Common myeloid progenitor, CD34-positive (primary cell): ENCODE measurements at regions not wholly inside any gene's neighbourhood (a gene's known extent, or its start where the extent isn't known, plus 50 kb on each side); places are given as distances from the start of the nearest gene placed in this dataset.

Experiments used
- CTCF ChIA-PET: fragments of 350-600 bp; sonication (Branson Sonifier 250); formaldehyde crosslinking; loops from one replicate; lab custom pipeline; 2021; ENCODE audit warnings: antibody characterized with exemption; lab: Charles Lee
- POLR2A ChIA-PET: fragments of 350-600 bp; sonication (Branson Sonifier 250); formaldehyde crosslinking; loops from one replicate; lab custom pipeline; 2021; ENCODE audit warnings: antibody characterized with exemption; lab: Charles Lee
- DNase-seq, 3 donors: peaks; one replicate each; pipeline versions ENCODE4 v3.0.0 to v3.0.0-alpha.2; 2013
- H3K27ac ChIP-seq, 2 experiments: 1 replicate in 1 of 2; 2 replicates in 1 of 2; pipeline ENCODE4 v1.7.0; 2013; ENCODE audit warnings: inconsistent platforms in 2 of 2, low read length in 2 of 2, mild to moderate bottlenecking in 2 of 2, low read depth in 1 of 2, moderate library complexity in 1 of 2; ENCODE audit not compliant: severe bottlenecking in 2 of 2, insufficient read depth in 1 of 2, poor library complexity in 1 of 2
- H3K27me3 ChIP-seq, 5 experiments: replicated peaks in 2 of 5; 1 replicate in 3 of 5; 2 replicates in 2 of 5; pipeline versions ENCODE4 v1.6.1 to v1.7.0; 2013; ENCODE audit warnings: low read length in 4 of 5, mild to moderate bottlenecking in 2 of 5, moderate library complexity in 2 of 5, inconsistent platforms in 1 of 5; ENCODE audit not compliant: insufficient read depth in 5 of 5, control insufficient read depth in 4 of 5
- H3K36me3 ChIP-seq, 4 experiments: 1 replicate in 2 of 4; 2 replicates in 2 of 4; pipeline versions ENCODE4 v1.6.1 to v1.7.0; 2013; ENCODE audit warnings: low read length in 3 of 4, control low read depth in 1 of 4, mild to moderate bottlenecking in 1 of 4; ENCODE audit not compliant: control insufficient read depth in 4 of 4, insufficient read depth in 4 of 4
- H3K4me1 ChIP-seq, 4 experiments: 1 replicate in 3 of 4; 2 replicates in 1 of 4; pipeline versions ENCODE4 v1.6.1 to v1.7.1; 2013; ENCODE audit warnings: low read length in 3 of 4, mild to moderate bottlenecking in 3 of 4, control low read depth in 1 of 4, inconsistent platforms in 1 of 4, moderate library complexity in 1 of 4; ENCODE audit not compliant: control insufficient read depth in 4 of 4, insufficient read depth in 4 of 4; ENCODE audit errors: control extremely low read depth in 1 of 4
- H3K4me3 ChIP-seq, 7 experiments: 1 replicate in 4 of 7; 2 replicates in 3 of 7; pipeline versions ENCODE4 v1.5.1 to v1.7.0; 2013; ENCODE audit warnings: mild to moderate bottlenecking in 7 of 7, low read length in 6 of 7, moderate library complexity in 6 of 7, inconsistent platforms in 2 of 7, low read depth in 2 of 7, control low read depth in 1 of 7; ENCODE audit not compliant: insufficient read depth in 4 of 7, control insufficient read depth in 1 of 7; ENCODE audit errors: extremely low read depth in 1 of 7
- H3K9me3 ChIP-seq, 5 experiments: 1 replicate in 4 of 5; 2 replicates in 1 of 5; pipeline versions ENCODE4 v1.6.1 to v1.7.1; 2013; ENCODE audit warnings: low read length in 4 of 5, mild to moderate bottlenecking in 2 of 5, inconsistent platforms in 1 of 5, low read depth in 1 of 5, moderate library complexity in 1 of 5; ENCODE audit not compliant: control insufficient read depth in 4 of 5, insufficient read depth in 2 of 5; ENCODE audit errors: control extremely low read depth in 1 of 5
- WGBS: methylation state at CpG from one replicate; pipeline ENCODE4 v1.1.5; 2013; ENCODE audit not compliant: insufficient coverage; 5-methylcytosine and 5-hydroxymethylcytosine counted together

DNA sequence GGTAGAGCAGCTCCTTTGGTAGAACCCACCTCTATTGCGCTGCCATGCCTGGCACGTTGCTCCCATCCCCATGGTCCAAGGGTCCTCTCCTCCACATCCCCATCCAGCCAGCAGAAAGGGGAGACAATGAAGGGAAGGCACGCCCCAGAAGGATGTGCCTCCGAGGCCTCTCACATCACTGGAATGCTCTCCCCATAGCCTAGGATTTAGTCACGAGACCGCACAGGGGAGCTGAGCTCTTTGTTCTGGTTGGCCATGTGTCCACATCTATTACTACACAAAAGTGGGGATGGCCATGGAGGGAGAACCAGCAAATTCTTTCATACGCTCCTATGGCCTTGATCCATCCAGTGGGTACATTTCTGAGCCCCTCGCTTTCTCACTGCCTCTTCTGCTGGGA lies 60.5 kb upstream of the SALL4 start:
- no peak for DNase-seq
- ChIA-PET POLR2A (interaction anchor here (0.6 kb wide), 1 partner anchor 17 kb away, joined by 6 read pairs; no protein-coding TSS in a partner anchor), CTCF (no interaction called here)
- no peaks in the 10 kb centered on the region for H3K36me3 ChIP-seq
- no peak overlapping the region for H3K4me3 ChIP-seq
- H3K27me3 ChIP-seq = peaks cover 0 to 2% (median 0%) of the 10 kb centered on the region in 5 experiments
- no peak overlapping the region for H3K27ac ChIP-seq
- 97% methylated on average over 6 of the region's 8 CpGs for WGBS
- H3K9me3 ChIP-seq = no peaks in the 10 kb centered on the region
- no peaks in the 10 kb centered on the region for H3K4me1 ChIP-seq

DNA sequence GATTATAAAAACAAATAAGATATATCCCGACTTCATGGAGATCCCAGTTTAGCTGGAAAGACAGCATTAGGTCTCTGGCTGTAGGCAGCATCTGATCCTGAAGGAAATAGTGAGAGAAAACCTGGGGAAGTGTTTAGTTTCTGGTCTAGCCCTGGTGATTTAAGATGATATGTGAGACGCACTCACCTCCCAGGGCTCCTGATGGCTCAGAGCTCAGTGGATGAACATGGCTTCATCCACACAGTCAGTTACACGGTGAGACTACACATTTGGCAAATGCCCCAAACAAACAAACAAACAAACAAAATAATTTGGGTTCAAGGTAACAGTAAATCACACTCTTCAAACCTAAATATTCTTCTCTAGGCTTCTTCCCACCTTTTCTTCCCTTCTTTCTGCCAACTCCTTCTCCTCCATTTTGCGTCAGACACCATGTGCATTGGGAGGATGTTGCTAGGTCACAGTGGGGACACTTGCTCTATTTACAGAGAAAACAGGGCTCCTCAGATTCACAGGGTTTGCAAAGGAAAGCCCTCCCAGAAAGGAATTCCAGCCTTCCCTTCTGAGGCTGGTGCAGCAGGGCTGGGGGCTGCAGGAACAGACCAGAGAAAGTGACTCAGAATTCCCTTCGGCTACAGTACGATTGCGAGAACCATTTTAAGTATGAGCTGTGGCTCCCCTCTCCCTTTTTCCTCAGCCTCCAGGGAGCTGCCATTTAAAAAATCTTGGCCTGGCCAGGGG lies 59.6 kb upstream of the SALL4 start:
- WGBS = 95% methylated on average over 5 of the region's 7 CpGs
- no peak overlapping the region for H3K4me3 ChIP-seq

DNA sequence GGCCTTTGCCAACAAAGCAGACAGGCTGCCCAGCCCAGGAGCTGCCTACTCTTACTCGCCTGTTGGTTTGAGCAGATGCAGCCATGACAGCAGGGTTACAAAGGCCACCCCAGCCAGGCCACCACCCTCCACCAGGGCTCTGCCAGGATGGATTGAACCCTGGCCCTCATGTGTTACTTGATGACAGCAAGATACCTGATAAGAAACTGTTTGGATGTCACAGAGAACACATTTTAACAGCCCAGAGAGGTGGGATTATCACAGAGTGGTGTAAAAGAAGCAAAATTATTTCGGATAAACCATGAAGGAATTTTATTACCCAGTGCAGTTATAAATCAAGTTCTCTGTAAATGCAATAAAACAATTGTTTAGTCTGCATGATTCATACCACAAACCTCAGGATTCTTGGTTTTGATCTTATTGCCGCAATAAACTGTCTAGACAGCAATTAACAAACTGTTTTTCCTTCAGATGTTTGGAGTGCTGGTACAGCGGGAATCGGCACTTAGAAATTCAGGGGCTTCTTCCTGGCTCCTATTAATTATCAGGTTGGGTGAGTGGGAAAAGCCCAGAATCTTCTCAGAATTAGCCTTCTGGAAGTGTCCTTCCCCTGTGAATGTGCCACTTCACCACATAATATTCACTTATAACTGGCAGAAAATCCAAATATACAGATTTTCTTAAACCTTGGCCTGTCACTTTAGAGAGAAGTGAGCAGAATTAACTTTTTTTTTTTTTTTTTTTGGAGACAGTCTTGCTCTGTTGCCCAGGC lies 58.0 kb upstream of the SALL4 start:
- H3K4me1 ChIP-seq = no peaks in the 10 kb centered on the region
- no peak overlapping the region for H3K4me3 ChIP-seq
- H3K9me3 ChIP-seq = no peaks in the 10 kb centered on the region
- no peaks in the 10 kb centered on the region for H3K36me3 ChIP-seq
- 88% methylated on average over 4 of the region's 5 CpGs for WGBS
- DNase-seq = no peak
- POLR2A ChIA-PET = no interaction called here
- H3K27ac ChIP-seq = no peak overlapping the region
- CTCF ChIA-PET = no interaction called here
- H3K27me3 ChIP-seq = peaks cover 0 to 2% (median 0%) of the 10 kb centered on the region in 5 experiments

More for the DNA sequence above, 59.6 kb upstream of the SALL4 start:
- Histone ChIP-seq H3K4me1 (no peaks in the 10 kb centered on the region), H3K36me3 (no peaks in the 10 kb centered on the region), H3K27me3 (peaks cover 0 to 2% (median 0%) of the 10 kb centered on the region in 5 experiments), H3K27ac (no peak overlapping the region), H3K9me3 (no peaks in the 10 kb centered on the region)
- CTCF ChIA-PET = no interaction called here
- POLR2A ChIA-PET = interaction anchor here (0.6 kb wide), 1 partner anchor 16 kb away, joined by 6 read pairs; no protein-coding TSS in a partner anchor
- DNase-seq = no peak

DNA sequence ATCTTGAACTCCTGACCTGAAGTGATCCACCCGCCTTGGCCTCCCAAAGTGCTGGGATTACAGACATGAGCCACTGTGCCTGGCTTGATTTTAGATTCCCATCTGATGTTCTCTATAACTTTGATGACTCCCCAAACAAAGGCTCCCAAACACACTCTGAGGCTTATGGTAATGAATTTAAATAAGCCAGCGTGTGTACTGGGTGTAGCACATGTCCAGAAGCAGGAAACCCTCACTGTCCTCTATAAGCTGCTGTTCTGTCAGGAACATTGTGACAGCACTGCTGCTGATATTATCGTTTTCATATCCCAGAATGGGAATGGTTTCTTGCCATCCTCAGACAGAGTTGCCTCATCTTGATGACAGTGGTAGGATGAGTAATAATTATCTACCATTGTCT lies 54.1 kb upstream of the SALL4 start:
- Histone ChIP-seq H3K4me1 (no peaks in the 10 kb centered on the region), H3K4me3 (no peak overlapping the region), H3K27me3 (no peaks in the 10 kb centered on the region), H3K36me3 (no peaks in the 10 kb centered on the region), H3K9me3 (no peaks in the 10 kb centered on the region), H3K27ac (no peak overlapping the region)
- ChIA-PET CTCF (no interaction called here), POLR2A (no interaction called here)
- WGBS = 100% methylated on average over 2 of the region's 3 CpGs
- DNase-seq = no peak

DNA sequence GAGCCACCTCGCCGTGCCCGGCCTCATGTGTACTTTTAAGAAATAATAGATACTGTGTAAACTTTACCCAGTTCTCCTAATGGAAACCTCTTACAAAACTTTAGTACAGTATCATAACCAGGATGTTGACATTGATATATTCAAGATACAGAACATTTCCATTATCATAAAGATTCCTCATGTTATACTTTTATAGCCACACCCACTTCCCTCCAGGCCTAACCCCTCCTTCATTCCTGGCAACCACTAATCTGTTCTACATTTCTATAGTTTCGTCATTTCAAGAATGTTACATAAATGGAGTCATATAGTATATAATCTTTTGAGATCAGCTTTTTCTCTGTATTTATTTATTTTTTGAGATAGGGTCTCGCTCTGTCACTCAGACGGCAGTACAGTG lies 52.6 kb upstream of the SALL4 start:
- Histone ChIP-seq H3K36me3 (no peaks in the 10 kb centered on the region), H3K4me1 (no peaks in the 10 kb centered on the region), H3K4me3 (no peak overlapping the region), H3K27me3 (no peaks in the 10 kb centered on the region), H3K9me3 (no peaks in the 10 kb centered on the region), H3K27ac (no peak overlapping the region)
- WGBS = no CpG with 5 or more reads among the region's 6 CpGs
- POLR2A ChIA-PET = no interaction called here
- CTCF ChIA-PET = no interaction called here
- no peak for DNase-seq
